Stimulated activated naive B cell treated with anti-CD40 and anti-IgM and Interleukin-4, amounts not matched to agents 10 μg/mL and 1 μg/mL and 100 μg/mL, for 72 hours (primary cell): ENCODE measurements at regions not wholly inside any gene's neighbourhood (a gene's known extent, or its start where the extent isn't known, plus 50 kb on each side); places are given as distances from the start of the nearest gene placed in this dataset.
"Not testable (repeated sequence)": the region's sequence is repeated elsewhere in the genome, so short reads cannot be mapped to it uniquely, and the experiment has no call there.

Experiments
- ATAC-seq, 2 donors: fragments of 150-1000 bp; cut with Tn5 transposase; replicated peaks; 2 replicates each; pipeline ENCODE4 v1.10.0; 2021; ENCODE audit warnings: moderate library complexity in 1 of 2
- DNase-seq: peaks from one replicate; pipeline ENCODE4 v3.0.0; 2021
- H3K27ac Mint-ChIP-seq: one replicate; pipeline ENCODE4 v1.8.0; 2022; ENCODE audit warnings: mild to moderate bottlenecking, mixed read lengths
- H3K27me3 Mint-ChIP-seq, 2 donors: one replicate each; pipeline ENCODE4 v1.8.0; 2022; ENCODE audit warnings: mixed read lengths in 2 of 2
- H3K36me3 Mint-ChIP-seq, 2 donors: one replicate each; pipeline ENCODE4 v1.8.0; 2022; ENCODE audit warnings: mixed read lengths in 2 of 2, mild to moderate bottlenecking in 1 of 2
- H3K4me1 Mint-ChIP-seq, 2 donors: one replicate each; pipeline ENCODE4 v1.8.0; 2022; ENCODE audit warnings: mixed read lengths in 2 of 2, mild to moderate bottlenecking in 1 of 2
- H3K4me3 Mint-ChIP-seq, 2 donors: one replicate each; pipeline ENCODE4 v1.8.0; 2022; ENCODE audit warnings: mild to moderate bottlenecking in 2 of 2, mixed read lengths in 2 of 2, moderate library complexity in 1 of 2
- H3K9me3 Mint-ChIP-seq, 2 donors: one replicate each; pipeline ENCODE4 v1.8.0; 2022; ENCODE audit warnings: mixed read lengths in 2 of 2, mild to moderate bottlenecking in 1 of 2

DNA sequence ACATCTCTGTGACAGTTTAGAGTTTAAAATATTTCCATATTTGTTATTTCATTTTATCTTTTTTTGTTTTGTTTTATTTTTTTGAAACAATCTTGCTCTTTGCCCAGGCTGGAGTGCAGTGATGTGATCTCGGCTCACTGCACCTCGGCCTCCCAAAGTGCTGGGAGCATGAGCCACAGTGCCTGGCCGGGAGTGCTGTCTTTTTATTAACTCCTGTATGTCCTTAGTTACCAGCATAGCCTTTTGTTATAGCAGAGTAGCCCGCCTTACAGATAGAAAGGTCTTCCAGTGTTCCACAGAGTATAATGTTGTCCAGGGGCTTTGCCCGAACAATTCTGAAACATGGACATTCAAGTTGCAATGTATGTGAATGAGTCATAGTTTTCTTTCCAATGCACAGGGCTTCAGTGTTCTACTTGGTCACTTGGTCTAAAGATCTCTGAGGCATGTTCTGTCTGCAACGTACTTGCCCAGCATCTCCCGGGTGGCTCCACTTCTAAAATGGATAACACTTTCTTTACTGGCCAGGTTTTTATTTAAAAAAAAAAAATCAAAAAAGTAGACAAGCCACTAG, 125.6 kb downstream of the KCNJ18 start:
- ATAC-seq (no peak), DNase-seq (no peak)
- H3K4me1 Mint-ChIP-seq, result no peaks in the 10 kb centered on the region
- H3K4me3 Mint-ChIP-seq, result no peak overlapping the region
- peaks cover 0 to 2% of the 10 kb centered on the region in 2 donors for H3K36me3 Mint-ChIP-seq
- H3K9me3 Mint-ChIP-seq, result peaks cover 4 to 6% of the 10 kb centered on the region in 2 donors
- no peaks in the 10 kb centered on the region for H3K27me3 Mint-ChIP-seq
- no peak overlapping the region for H3K27ac Mint-ChIP-seq

DNA sequence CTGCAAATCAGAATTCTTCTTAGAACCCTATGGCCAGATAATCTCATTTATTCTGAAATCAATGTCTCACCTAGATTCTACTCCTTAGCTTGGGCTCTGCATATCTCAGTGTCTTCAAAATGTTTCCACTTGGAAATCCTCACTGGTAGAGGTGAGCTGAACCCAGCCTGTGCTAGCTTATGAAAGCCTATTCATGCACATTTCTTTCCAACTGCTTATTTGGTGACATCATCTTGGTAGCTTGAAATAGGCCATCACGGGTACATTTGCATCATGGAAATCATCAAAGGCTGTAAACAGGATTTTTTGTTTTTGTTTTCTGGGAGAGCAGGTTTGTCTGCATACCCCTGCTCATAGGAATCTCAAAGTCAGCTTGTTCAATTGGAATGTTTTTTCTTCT, 130.8 kb downstream of the KCNJ18 start:
- H3K4me1 Mint-ChIP-seq, result no peaks in the 10 kb centered on the region
- DNase-seq, result no peak
- ATAC-seq, result no peak
- no peaks in the 10 kb centered on the region for H3K36me3 Mint-ChIP-seq
- H3K27ac Mint-ChIP-seq, result no peak overlapping the region
- H3K27me3 Mint-ChIP-seq, result no peaks in the 10 kb centered on the region
- H3K9me3 Mint-ChIP-seq, result no peaks in the 10 kb centered on the region
- H3K4me3 Mint-ChIP-seq, result no peak overlapping the region

DNA sequence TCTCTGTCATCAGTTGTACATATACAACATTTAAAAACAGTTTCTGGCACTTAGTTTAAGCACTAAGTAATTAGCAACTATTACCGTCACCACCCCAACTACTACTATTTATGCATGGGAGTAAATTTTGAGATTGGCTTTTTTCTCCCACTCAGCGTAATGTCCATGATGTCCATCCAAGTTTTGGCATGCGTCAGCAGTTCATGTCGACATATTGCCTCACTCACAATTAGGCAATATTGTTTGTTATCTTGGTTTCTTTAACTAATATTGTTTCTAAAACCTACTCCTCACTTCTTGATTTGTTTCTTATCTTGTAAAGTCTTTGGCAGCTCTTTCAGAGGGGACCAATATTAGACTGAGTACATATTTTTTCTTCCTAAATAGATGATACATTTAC, 131.3 kb downstream of the KCNJ18 start:
- DNase-seq (no peak), ATAC-seq (no peak)
- H3K4me1 Mint-ChIP-seq, result no peaks in the 10 kb centered on the region
- H3K27ac Mint-ChIP-seq, result no peak overlapping the region
- H3K4me3 Mint-ChIP-seq, result no peak overlapping the region
- H3K36me3 Mint-ChIP-seq, result no peaks in the 10 kb centered on the region
- H3K27me3 Mint-ChIP-seq, result no peaks in the 10 kb centered on the region
- no peaks in the 10 kb centered on the region for H3K9me3 Mint-ChIP-seq

DNA sequence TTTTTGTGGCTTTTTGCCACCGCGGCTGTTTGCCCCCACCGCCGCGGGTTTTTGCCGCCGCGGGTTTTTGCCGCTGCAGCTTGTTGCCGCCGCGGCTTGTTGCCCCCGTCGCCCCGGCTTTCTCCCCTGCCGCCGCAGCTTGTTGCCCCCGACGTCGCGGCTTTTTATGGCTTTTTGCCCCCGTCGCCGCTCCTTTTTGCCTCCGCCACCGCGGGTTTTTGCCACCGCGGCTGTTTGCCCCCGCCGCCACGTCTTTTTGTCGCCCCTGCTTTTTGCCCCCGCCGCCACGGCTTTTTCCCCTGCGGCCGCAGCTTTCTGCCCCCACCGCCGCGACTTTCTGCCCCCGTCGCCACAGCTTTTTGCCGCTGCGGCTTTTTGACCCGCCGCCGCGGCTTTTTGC, 149.5 kb downstream of the KCNJ18 start:
- H3K4me3 Mint-ChIP-seq, result no peak overlapping the region
- H3K27me3 Mint-ChIP-seq, result peaks cover 12 to 22% of the 10 kb centered on the region in 2 donors
- DNase-seq (no peak), ATAC-seq (no peak)
- H3K27ac Mint-ChIP-seq, result no peak overlapping the region
- H3K9me3 Mint-ChIP-seq, result peaks cover 0 to 3% of the 10 kb centered on the region in 2 donors
- H3K36me3 Mint-ChIP-seq, result peaks cover 0 to 9% of the 10 kb centered on the region in 2 donors
- H3K4me1 Mint-ChIP-seq, result peaks cover 0 to 1% of the 10 kb centered on the region in 2 donors

DNA sequence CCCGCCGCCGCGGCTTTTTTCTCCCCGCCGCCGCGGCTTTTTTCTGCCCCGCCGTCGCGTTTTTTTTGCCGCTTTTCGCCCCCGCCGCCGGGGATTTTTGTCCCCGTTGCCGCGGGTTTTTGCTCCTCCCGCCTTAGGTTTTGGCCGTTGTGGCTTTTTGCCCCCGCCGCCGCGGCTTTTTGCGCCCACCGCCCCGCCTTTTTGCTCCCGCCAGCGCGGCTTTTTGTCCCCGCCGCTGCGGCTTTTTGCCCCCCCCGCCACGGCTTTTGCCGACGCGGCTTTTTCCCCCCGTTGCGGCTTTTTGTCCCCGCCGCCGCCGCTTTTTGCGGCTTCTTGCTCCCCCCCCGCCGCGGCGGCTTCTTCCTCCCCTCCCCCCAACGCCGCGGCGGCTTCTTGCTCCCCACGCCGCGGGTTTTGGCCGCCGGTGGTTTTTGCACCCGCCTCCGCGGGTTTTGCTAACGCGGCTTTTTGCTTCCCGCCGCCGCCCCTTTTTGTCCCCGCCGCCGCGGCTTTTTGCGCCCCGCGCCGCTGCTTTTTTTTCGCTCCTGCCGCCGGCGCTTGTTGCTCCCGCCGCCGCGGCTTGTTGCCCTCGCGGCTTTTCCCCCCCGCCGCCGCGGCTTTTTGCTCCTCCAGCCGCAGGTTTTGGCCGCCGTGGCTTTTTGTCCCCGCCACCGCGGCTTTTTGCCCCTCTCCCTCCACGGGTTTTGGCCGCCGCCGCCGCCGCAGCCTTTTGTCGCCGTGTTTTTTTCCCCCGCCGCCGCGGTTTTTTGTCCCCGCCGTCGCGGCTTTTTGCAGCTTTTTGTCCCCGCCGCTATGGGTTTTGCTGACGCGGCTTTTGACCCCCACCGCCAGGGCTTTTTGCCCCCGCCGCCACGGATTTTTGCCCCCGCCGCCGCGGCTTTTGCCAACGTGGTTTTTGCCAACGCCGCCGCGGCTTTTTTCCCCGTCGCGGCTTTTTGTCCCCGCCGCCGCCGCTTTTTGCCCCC, 150.3 kb downstream of the KCNJ18 start:
- DNase-seq, result no peak
- peaks cover 0 to 1% of the 10 kb centered on the region in 2 donors for H3K9me3 Mint-ChIP-seq
- no peak overlapping the region for H3K27ac Mint-ChIP-seq
- H3K27me3 Mint-ChIP-seq, result peaks cover 12 to 22% of the 10 kb centered on the region in 2 donors
- no peak for ATAC-seq
- peaks cover 0 to 9% of the 10 kb centered on the region in 2 donors for H3K36me3 Mint-ChIP-seq
- H3K4me1 Mint-ChIP-seq, result peaks cover 0 to 1% of the 10 kb centered on the region in 2 donors
- H3K4me3 Mint-ChIP-seq, result peak overlapping the region in 1 of 2 donors; percentile 22

DNA sequence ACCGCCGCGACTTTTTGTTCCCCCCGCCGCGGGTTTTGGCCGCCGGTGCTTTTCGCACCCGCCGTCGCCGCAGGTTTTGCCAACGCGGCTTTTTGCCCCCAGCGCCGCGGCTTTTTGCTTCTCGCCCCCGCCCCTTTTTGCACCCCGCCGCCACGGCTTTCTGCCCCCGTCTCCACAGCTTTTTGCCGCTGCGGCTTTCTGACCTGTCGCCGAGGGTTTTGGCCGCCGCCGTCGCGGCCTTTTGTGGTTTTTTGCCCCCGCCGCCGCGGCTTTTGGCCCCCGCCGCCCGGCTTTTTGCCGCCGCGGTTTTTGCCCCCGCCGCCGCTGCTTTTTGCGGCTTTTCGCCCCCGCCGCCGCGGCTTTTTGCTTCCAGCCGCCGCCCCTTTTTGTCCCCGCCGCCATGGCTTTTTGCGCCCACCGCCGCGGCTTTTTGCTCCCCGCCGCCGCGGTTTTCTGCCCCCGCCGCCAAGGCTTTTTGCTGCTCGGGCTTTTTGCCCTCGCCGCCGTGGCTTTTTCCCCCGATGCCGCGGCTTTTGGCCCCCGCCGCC, 151.1 kb downstream of the KCNJ18 start:
- ATAC-seq (no peak), DNase-seq (no peak)
- Mint-ChIP-seq H3K27ac (no peak overlapping the region), H3K4me1 (peaks cover 0 to 1% of the 10 kb centered on the region in 2 donors), H3K4me3 (no peak overlapping the region), H3K9me3 (peaks cover 2% of the 10 kb centered on the region in 2 donors), H3K36me3 (peaks cover 0 to 9% of the 10 kb centered on the region in 2 donors), H3K27me3 (peaks cover 12 to 22% of the 10 kb centered on the region in 2 donors)

DNA sequence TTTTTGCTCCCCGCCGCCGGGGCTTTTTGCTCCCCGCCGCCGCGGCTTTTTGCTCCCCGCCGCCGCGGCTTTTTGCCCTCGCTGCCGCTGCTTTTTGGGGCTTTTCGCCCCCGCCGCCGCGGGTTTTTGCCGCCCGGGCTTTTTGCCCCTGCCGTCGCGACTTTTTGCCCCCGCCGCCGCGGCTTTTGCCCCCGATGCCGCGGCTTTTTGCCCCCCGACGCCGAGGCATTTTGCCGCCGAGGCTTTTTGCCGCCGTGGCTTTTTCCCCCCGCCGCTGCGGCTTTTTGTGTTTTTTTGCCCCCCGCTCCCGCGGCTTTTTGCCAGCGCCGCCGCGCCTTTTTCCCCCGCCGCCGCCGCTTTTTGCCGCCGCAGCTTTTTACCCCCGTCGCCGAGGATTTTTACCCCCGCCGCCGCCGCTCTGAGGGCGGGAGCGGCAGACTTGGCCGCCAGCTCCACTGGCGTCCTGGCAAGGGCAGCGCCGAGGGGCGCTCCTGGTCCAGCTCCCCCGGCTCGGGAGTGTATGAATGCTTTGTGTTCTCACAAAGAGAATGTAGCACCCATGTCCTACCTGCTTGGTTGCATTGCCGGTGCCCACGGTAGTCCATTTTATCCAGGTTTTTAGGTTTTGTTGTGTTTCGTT, 151.7 kb downstream of the KCNJ18 start:
- no peak for ATAC-seq
- H3K9me3 Mint-ChIP-seq, result peaks cover 3 to 4% of the 10 kb centered on the region in 2 donors
- no peak for DNase-seq
- peaks cover 0 to 9% of the 10 kb centered on the region in 2 donors for H3K36me3 Mint-ChIP-seq
- H3K4me1 Mint-ChIP-seq, result peaks cover 0 to 1% of the 10 kb centered on the region in 2 donors
- peaks cover 12 to 22% of the 10 kb centered on the region in 2 donors for H3K27me3 Mint-ChIP-seq
- peak overlapping the region in 1 of 2 donors; percentile 36 for H3K4me3 Mint-ChIP-seq
- H3K27ac Mint-ChIP-seq, result peak overlapping the region; percentile 87

DNA sequence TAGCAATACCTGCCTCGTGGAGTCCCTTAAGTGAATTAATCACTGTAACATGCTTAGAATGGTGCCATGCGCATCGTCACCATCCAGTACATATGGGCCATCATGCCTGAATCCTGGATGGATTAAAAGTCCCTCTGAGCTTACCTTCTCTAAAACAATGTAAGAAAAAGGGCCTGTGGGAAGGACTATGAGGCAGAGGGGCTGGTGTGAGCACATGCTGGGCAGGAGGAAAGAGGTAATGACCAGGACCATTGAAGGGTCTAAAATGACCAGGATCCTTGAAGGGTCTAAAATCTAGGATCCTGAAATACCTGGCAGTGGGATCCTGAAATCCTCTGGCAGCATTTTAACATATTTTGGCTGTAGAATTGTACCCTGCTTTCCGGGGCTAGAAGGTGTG, 156.2 kb downstream of the KCNJ18 start:
- not testable (repeated sequence) for H3K36me3 Mint-ChIP-seq, H3K4me3 Mint-ChIP-seq, H3K27ac Mint-ChIP-seq, H3K9me3 Mint-ChIP-seq, DNase-seq, H3K4me1 Mint-ChIP-seq, ATAC-seq
- H3K27me3 Mint-ChIP-seq, result peaks cover 12 to 16% of the 10 kb centered on the region in 2 donors

DNA sequence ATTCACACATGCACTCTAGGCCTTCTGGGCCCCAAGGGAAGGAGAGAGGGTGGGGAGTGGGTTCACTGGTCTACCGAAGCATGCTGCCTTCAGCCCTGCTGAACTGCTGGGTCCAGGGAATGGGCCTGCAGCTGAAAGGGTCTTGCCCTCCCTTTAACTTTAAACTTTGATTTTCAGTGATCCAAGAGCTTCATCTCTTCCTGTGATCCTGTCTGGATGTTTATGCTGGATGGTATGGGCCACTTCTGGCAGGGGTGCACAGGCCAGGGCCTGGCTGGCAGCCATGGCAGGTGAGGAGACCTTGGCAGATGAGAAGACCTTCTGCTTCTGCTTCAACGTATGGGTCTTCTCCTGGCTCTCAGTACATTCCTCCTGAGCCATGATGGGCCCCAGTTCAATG, 156.7 kb downstream of the KCNJ18 start:
- H3K9me3 Mint-ChIP-seq, ATAC-seq, H3K27ac Mint-ChIP-seq, DNase-seq, H3K4me1 Mint-ChIP-seq, H3K36me3 Mint-ChIP-seq, H3K4me3 Mint-ChIP-seq: not testable (repeated sequence)
- H3K27me3 Mint-ChIP-seq, result peaks cover 12 to 16% of the 10 kb centered on the region in 2 donors

DNA sequence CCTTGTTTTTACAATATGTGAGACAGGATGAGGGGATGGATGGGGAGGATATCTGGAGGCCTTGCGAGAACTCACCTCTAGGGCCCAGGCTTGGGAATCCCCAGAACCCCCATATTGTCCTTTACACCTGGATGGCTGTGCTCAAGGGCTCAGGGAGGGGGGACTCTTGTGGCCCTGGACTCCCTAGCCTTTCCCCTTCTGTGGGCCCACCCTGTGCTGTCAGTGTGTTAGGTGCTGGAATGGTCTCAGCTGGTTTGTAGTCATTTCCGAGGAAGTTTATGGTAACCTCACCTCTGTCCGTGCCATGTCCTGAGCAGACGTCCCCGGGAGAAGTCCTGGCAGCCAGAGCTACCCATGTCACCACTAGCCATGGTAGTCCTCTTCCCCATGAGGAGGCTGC, 158.3 kb downstream of the KCNJ18 start:
- DNase-seq, H3K4me1 Mint-ChIP-seq, H3K4me3 Mint-ChIP-seq, ATAC-seq, H3K9me3 Mint-ChIP-seq, H3K27me3 Mint-ChIP-seq, H3K36me3 Mint-ChIP-seq, H3K27ac Mint-ChIP-seq: not testable (repeated sequence)
